ENCODE measurements at regions not wholly inside any gene's neighbourhood (a gene's known extent, or its start where the extent isn't known, plus 50 kb on each side); places are given as distances from the start of the nearest gene placed in this dataset.

DNA sequence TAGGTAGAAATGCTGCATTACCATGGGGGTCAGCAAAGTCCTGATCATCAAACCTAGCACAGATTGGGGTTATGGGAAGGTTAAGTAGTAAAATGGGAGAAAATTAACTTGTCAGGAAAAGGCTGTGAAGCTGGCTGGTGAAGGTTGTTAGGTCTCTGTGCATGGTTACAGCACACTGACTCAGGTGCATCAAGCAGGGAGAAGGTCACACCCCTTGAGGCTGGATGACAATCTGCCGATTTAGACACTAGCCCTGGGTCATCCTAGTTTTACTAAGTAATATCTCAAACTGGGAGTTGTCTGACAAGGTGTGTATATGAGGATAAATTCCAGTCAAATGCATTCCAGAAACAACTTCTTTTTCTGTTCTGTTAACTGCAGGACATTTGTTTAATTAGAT is 271.1 kb upstream of the LRIG3 start:
- no peak for DNase-seq (ENCODE audit: low read depth, low spot score)
- in situ Hi-C loops (cut with HindIII; ENCODE audit: low pct_unique_long_range_greater_than_20kb, low sequenced_read_pairs), result no loop called here

DNA sequence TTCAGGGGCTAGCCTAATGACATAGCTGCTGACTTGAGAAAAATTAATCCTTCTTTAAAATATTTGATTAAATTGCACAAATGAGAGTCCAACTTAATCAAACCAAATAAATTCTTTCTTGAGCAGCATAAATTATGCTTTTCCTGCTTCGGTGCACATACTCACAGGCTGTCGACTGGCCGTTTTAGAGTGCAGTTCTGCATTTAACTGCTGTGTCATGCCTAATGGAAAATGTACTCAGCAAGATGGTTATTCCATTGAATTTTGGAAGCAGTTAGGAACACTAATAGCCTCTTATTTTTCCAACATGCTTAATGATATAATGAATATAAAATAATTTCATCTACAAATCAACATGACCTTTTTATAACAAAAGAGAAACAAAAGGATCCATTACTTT is 266.1 kb upstream of the LRIG3 start:
- in situ Hi-C loops (cut with HindIII; ENCODE audit: low pct_unique_long_range_greater_than_20kb, low sequenced_read_pairs), result no loop called here
- no peak for DNase-seq (ENCODE audit: low read depth, low spot score)

DNA sequence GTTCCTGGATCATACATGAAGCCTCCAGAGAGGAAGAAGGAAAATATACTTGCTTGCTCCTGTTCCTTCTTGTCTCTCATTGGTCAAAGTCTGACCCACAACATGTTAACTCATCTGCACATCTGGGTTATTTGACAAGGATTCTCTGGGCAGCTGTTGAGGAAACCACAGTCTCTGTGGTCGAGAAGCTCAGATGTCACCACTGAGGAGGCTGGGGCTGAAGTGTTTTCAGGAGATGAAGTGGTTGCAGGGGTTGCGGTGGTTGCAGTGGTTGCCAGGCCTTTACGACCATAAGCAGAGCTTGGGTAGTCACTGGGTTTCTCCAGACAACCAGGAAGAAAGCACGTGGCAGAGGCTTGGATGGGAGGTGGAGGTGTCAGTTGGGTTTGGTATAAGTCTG is 265.0 kb upstream of the LRIG3 start:
- DNase-seq (ENCODE audit: low read depth, low spot score), result no peak
- in situ Hi-C loops (cut with HindIII; ENCODE audit: low pct_unique_long_range_greater_than_20kb, low sequenced_read_pairs), result no loop called here

GRCh38 chr12:59182658-59183455 is 262.6 kb upstream of the LRIG3 start:
- no peak for DNase-seq (ENCODE audit: low read depth, low spot score)
- in situ Hi-C loops (cut with HindIII; ENCODE audit: low pct_unique_long_range_greater_than_20kb, low sequenced_read_pairs), result no loop called here

DNA sequence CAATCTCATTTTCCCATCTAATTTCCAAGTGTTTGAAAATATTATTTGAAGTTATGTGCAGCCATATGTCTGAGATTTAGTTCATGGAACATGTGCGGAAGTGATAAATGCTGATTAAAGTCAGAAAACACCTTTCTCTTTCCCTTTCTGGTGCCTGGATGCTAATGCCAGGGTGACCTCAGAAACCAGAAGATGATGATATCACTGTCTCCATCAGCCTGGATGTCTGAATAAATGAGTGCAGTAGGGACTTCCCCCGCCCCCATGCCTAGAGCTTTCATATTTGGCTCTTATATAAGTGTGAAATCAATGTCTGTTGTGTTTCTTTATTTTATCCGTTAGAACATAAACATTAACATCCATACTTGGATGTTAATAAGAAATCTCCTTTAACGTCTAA is 261.9 kb upstream of the LRIG3 start:
- DNase-seq (ENCODE audit: low read depth, low spot score), result no peak
- in situ Hi-C loops (cut with HindIII; ENCODE audit: low pct_unique_long_range_greater_than_20kb, low sequenced_read_pairs), result no loop called here

DNA sequence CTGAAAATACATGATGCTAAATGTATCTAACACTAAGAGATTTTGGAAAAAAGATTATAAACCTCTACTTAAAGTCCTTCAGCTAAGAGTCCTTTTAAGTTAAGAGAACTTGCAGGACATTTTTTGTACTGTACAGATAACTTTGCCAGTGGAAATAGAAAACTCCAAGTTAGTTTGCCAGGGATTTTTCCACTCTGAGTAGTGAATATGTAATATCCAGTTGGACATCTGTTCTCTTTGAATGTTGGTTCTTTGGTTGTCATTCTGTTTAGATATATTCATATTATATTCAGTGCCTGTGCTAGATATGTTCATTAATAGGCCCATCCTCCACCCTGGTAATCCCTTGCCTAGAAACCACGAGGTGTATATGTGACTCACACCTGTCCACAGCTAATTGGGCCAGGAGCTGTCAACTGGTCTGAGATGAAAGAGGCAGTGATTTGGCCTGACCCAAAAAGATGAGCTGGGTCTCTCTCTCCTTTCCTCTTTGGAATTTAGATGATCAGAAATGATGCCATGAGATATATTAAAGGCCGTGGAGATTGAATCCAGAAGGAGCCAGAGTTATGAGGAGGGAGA is 261.0 kb upstream of the LRIG3 start:
- in situ Hi-C loops (cut with HindIII; ENCODE audit: low pct_unique_long_range_greater_than_20kb, low sequenced_read_pairs), result no loop called here
- no peak for DNase-seq (ENCODE audit: low read depth, low spot score)

DNA sequence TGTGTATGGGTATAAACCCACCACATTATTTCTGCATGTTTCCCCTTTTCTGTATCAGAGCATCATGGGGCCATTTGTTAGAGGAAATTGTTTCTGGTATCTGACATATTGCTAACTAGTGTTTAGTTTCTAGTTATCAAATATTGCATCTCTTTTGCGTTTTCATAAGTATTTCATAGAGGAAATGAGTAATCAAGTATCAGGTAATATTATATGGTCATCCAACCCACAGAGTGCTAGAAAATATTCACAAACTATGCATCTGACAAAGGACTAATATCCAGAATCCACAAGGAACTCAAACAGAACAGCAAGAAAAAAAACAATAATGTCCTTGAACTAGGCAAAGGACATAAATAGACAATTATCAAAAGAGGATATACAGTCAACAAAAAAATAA is 258.9 kb upstream of the LRIG3 start:
- DNase-seq (ENCODE audit: low read depth, low spot score), result no peak
- in situ Hi-C loops (cut with HindIII; ENCODE audit: low pct_unique_long_range_greater_than_20kb, low sequenced_read_pairs), result no loop called here

GRCh38 chr12:59173695-59174094 is 253.4 kb upstream of the LRIG3 start:
- DNase-seq (ENCODE audit: low read depth, low spot score), result peak; percentile 17
- in situ Hi-C loops (cut with HindIII; ENCODE audit: low pct_unique_long_range_greater_than_20kb, low sequenced_read_pairs), result no loop called here

DNA sequence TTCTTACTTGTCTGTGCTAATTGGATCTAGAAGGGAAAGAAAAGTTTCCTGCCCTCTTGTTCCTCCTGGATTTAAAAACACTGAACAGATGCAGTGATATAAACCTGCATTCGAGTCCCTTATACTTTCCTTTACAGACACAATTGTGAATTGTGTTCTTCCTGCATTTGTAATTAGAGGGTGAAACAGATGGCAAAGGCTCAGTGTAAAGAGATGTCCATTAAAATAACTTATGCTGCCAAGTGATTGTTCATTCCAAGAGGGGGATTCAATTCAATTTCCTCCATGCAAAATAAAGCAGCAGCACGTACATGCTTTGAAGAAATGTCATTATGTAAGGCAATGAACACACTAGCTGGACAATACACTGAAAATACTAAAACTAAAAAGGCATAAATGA is 248.3 kb upstream of the LRIG3 start:
- in situ Hi-C loops (cut with HindIII; ENCODE audit: low pct_unique_long_range_greater_than_20kb, low sequenced_read_pairs), result no loop called here
- DNase-seq (ENCODE audit: low read depth, low spot score), result no peak

- DNase-seq (ENCODE audit: low read depth, low spot score), result no peak
- in situ Hi-C loops (cut with HindIII; ENCODE audit: low pct_unique_long_range_greater_than_20kb, low sequenced_read_pairs), result no loop called here
Measured at GRCh38 chr12:59166457-59166856, 246.2 kb upstream of the LRIG3 start.

DNA sequence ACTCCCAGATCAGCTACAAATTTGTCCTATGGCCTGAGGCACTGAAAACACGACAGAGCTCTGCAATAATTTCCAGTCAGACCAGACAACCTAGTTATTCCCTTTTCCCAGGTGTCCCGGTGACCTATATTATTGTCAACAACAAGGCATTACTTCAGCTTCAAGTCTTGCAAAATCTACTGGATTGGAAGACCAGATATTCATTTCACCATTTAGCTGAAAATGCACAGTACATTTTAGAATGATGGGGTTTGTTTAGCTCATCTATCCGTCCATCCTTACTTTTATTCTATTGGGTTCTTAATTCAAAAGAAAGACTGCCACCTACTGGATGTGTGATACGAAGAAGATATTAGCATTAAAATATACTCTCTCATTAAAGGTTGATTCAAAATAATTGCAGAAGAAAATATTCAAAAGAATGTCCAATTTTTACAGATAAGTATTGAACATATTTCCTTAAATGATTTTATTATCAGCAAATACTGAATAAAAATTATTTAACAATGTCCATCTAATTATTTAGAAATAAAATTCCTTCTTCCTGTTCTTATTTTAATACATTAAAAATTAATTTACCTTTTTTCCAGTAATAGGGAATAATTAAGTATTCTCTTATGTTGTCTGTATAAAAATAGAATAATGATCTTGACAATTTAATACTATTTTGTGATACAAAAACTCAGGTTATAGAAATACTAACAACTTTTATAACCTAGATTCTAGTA is 244.9 kb upstream of the LRIG3 start:
- DNase-seq (ENCODE audit: low read depth, low spot score), result peak; percentile 60
- in situ Hi-C loops (cut with HindIII; ENCODE audit: low pct_unique_long_range_greater_than_20kb, low sequenced_read_pairs), result no loop called here

DNA sequence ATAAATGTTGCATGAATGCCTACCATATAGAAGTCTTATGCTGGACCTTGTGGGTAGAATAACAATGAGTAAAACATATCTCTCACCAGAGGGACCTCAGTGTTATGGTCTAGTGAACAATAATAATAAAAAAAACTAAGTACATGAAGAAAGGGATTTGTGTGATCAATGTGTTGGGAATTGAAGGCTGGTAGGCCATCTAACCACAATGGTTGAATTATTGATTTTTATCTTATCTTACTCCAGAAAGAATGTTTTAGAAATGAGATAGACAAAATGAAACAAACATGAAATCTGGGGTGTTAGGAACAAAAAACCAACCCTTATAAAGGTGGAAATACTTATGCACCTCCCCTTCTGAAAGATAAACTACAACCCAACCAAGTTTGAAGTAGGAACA is 243.9 kb upstream of the LRIG3 start:
- in situ Hi-C loops (cut with HindIII; ENCODE audit: low pct_unique_long_range_greater_than_20kb, low sequenced_read_pairs), result no loop called here
- no peak for DNase-seq (ENCODE audit: low read depth, low spot score)

DNA sequence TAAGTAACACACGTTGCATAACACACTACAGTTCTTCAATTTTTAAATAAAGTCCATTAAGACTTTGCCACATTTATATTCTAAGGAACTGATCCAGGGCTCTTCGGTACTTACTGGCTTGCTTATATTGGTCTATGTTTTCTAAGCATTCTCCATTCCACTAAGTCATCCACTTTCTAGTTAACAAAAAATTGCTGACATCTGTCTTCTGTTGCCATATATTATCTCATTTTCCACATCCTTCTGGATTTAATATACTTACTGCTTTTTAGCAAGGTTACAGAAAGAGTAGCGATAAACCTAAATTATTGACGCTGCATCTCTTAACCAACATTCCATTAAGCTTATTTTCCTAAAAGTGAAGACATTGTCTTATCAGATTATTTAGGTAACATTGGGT is 238.4 kb upstream of the LRIG3 start:
- in situ Hi-C loops (cut with HindIII; ENCODE audit: low pct_unique_long_range_greater_than_20kb, low sequenced_read_pairs), result no loop called here

GRCh38 chr12:59158066-59158465 is 237.8 kb upstream of the LRIG3 start:
- no peak for DNase-seq (ENCODE audit: low read depth, low spot score)
- in situ Hi-C loops (cut with HindIII; ENCODE audit: low pct_unique_long_range_greater_than_20kb, low sequenced_read_pairs), result no loop called here

More for the DNA sequence above, 238.4 kb upstream of the LRIG3 start:
- DNase-seq (ENCODE audit: low read depth, low spot score), result no peak

DNA sequence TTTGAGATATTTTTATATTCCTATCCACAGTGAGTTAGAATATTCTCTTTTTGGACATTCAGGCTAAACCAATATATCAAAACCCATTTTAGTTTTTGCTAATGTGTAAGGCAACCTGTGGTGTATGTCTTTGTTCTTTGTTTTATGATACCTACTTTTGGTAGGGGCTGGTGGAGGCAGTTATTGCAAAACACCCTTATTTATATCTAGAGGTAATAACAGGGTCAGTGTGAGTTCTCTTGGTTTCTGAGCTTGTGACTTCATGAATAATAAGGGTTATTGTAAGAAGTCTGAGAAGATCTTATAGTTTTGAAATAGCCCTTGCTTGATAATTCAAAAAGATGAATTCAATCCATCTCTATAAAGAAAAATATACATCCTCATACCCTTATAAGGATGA is 235.1 kb upstream of the LRIG3 start:
- in situ Hi-C loops (cut with HindIII; ENCODE audit: low pct_unique_long_range_greater_than_20kb, low sequenced_read_pairs), result no loop called here

DNA sequence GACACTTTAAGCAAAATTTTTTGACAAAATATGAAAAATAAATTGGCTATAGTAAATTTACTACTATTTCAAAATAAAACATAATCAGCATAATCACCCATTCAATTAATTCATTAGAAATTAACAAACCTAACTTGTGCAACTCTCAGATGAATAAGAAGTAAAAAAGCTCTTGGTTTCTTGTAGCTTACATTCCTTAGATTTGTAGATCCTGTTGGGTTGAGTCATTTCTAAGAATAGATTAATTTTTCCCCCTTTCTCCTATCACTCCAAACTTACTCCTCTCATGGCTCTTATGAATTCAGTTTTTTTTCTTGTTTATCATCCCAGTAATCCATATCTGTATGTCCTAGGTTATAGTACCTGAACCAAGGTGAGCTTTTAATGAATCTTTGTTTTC is 230.9 kb upstream of the LRIG3 start:
- DNase-seq (ENCODE audit: low read depth, low spot score), result no peak
- in situ Hi-C loops (cut with HindIII; ENCODE audit: low pct_unique_long_range_greater_than_20kb, low sequenced_read_pairs), result no loop called here

More for the DNA sequence above, 235.1 kb upstream of the LRIG3 start:
- DNase-seq (ENCODE audit: low read depth, low spot score), result peak; percentile 4

GRCh38 chr12:59149995-59150642 is 229.8 kb upstream of the LRIG3 start:
- DNase-seq (ENCODE audit: low read depth, low spot score), result peak; percentile 92
- in situ Hi-C loops (cut with HindIII; ENCODE audit: low pct_unique_long_range_greater_than_20kb, low sequenced_read_pairs), result no loop called here

DNA sequence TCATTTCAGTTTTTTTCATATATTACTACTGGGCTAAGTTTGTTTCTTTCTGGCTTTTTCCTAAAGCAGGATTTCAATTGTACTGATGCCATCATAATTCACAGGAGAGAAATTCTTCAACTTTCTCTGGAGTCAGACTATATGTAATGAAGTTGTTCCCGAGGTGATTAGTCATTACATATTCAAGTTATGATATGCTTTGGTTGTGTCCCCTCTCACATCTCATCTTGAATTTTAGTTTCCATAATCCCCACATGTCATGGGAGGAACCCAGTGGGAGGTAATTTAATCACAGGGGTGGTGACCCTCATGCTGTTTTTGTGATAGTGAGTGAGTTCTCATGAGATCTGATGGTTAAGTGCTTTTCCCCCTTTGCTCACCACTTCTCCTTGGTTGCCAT is 227.5 kb upstream of the LRIG3 start:
- in situ Hi-C loops (cut with HindIII; ENCODE audit: low pct_unique_long_range_greater_than_20kb, low sequenced_read_pairs), result no loop called here
- no peak for DNase-seq (ENCODE audit: low read depth, low spot score)

Data from SK-MEL-5 (cell line).